ENCODE measurements at regions not wholly inside any gene's neighbourhood (a gene's known extent, or its start where the extent isn't known, plus 50 kb on each side); places are given as distances from the start of the nearest gene placed in this dataset.

DNA sequence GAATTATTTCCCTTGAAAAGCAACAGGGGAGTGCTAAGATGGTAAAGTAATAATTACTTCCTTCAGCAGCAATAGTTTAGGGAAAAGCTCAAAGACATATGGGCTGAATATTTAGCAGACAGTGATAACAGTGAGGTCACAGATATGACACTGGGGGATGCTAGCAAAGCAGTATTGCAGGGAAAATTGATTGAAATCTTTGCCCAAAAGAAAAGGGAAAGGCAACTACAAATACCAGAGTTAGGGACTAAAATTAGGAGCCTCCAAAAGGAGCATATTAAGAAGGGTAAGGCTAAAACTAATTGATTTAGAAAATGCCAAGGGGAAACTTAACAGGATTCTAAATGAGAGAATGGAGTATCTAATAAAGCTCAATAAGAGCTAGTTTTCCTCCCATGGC lies 1191.3 kb upstream of the TENM3 start:
- TF ChIP-seq, protein P1, sequence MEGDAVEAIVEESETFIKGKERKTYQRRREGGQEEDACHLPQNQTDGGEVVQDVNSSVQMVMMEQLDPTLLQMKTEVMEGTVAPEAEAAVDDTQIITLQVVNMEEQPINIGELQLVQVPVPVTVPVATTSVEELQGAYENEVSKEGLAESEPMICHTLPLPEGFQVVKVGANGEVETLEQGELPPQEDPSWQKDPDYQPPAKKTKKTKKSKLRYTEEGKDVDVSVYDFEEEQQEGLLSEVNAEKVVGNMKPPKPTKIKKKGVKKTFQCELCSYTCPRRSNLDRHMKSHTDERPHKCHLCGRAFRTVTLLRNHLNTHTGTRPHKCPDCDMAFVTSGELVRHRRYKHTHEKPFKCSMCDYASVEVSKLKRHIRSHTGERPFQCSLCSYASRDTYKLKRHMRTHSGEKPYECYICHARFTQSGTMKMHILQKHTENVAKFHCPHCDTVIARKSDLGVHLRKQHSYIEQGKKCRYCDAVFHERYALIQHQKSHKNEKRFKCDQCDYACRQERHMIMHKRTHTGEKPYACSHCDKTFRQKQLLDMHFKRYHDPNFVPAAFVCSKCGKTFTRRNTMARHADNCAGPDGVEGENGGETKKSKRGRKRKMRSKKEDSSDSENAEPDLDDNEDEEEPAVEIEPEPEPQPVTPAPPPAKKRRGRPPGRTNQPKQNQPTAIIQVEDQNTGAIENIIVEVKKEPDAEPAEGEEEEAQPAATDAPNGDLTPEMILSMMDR (IDR thresholded peaks at IDR 0.05 in 2 of 3, conservative IDR thresholded peaks at IDR 0.05 in 1 of 3; ENCODE audit: control insufficient read depth in 2 of 3, extremely low read depth in 1 of 3, insufficient read depth in 1 of 3, low read depth in 3 of 3, low read length in 3 of 3), result no peak
- TF ChIP-seq HDAC2 (IDR thresholded peaks at IDR 0.05) (no peak), SMC3 (IDR thresholded peaks at IDR 0.05; ENCODE audit: borderline replicate concordance, low read length) (no peak), GABPA (IDR thresholded peaks at IDR 0.05; ENCODE audit: low read depth) (no peak), NR2C2 (IDR thresholded peaks at IDR 0.05; ENCODE audit: borderline replicate concordance, control insufficient read depth, insufficient read length, low read depth) (no peak), POLR2A (IDR thresholded peaks at IDR 0.05; ENCODE audit: low read depth, low read length) (no peak)
- TF ChIP-seq, protein P2, sequence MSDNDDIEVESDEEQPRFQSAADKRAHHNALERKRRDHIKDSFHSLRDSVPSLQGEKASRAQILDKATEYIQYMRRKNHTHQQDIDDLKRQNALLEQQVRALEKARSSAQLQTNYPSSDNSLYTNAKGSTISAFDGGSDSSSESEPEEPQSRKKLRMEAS (IDR thresholded peaks at IDR 0.05; ENCODE audit: low read depth, low read length), result no peak

All from GM12878 (cell line).